ENCODE measurements at regions not wholly inside any gene's neighbourhood (a gene's known extent, or its start where the extent isn't known, plus 50 kb on each side); places are given as distances from the start of the nearest gene placed in this dataset.

- Histone ChIP-seq H3K4me3 (ENCODE audit: low read depth, low read length) (no peak overlapping the region), H3K36me3 (ENCODE audit: control insufficient read depth, insufficient read depth, low read length) (no peaks in the 10 kb centered on the region), H3K27me3 (replicated peaks; ENCODE audit: control insufficient read depth, insufficient read depth, low read length) (no peaks in the 10 kb centered on the region), H3K4me1 (no peaks in the 10 kb centered on the region), H3K9me3 (no peaks in the 10 kb centered on the region)
- Mint-ChIP-seq H3K36me3 (ENCODE audit: insufficient read depth, unreplicated experiment) (no peaks in the 10 kb centered on the region), H3K9me3 (ENCODE audit: unreplicated experiment) (no peaks in the 10 kb centered on the region), H3K4me3 (ENCODE audit: unreplicated experiment) (no peak overlapping the region), H3K4me1 (ENCODE audit: low read depth, unreplicated experiment) (no peaks in the 10 kb centered on the region), H3K27me3 (ENCODE audit: insufficient read depth, unreplicated experiment) (peaks cover 3% of the 10 kb centered on the region), H3K27ac (ENCODE audit: unreplicated experiment) (no peak overlapping the region)
- intact Hi-C loops (cut with micrococcal nuclease; ENCODE audit: unreplicated experiment): no loop called here
- BruUV-seq (replicated peaks): no TSS peak
- TF ChIP-seq CTCF (IDR thresholded peaks at IDR 0.05; ENCODE audit: insufficient read depth in 1 of 2, low read depth in 1 of 2, low read length in 1 of 2, severe bottlenecking in 1 of 2, unreplicated experiment in 1 of 2): no peak
- CTCF ChIA-PET: no interaction called here
- no peak for DNase-seq
- POLR2A ChIA-PET: no interaction called here
Measured at GRCh38 chr7:136228171-136228570, 251.0 kb upstream of the MTPN start.

GRCh38 chr7:136214356-136214755 lies 237.2 kb upstream of the MTPN start:
- Histone ChIP-seq H3K4me3 (ENCODE audit: low read depth, low read length) (no peak overlapping the region), H3K36me3 (ENCODE audit: control insufficient read depth, insufficient read depth, low read length) (no peaks in the 10 kb centered on the region), H3K27me3 (replicated peaks; ENCODE audit: control insufficient read depth, insufficient read depth, low read length) (no peaks in the 10 kb centered on the region), H3K4me1 (no peaks in the 10 kb centered on the region), H3K9me3 (no peaks in the 10 kb centered on the region)
- Mint-ChIP-seq H3K4me1 (ENCODE audit: low read depth, unreplicated experiment) (no peaks in the 10 kb centered on the region), H3K4me3 (ENCODE audit: unreplicated experiment) (no peak overlapping the region), H3K27me3 (ENCODE audit: insufficient read depth, unreplicated experiment) (peaks cover 4% of the 10 kb centered on the region), H3K36me3 (ENCODE audit: insufficient read depth, unreplicated experiment) (no peaks in the 10 kb centered on the region), H3K9me3 (ENCODE audit: unreplicated experiment) (no peaks in the 10 kb centered on the region), H3K27ac (ENCODE audit: unreplicated experiment) (no peak overlapping the region)
- intact Hi-C loops (cut with micrococcal nuclease; ENCODE audit: unreplicated experiment): no loop called here
- CTCF ChIA-PET: no interaction called here
- no peak for DNase-seq
- no peak for TF ChIP-seq CTCF (IDR thresholded peaks at IDR 0.05; ENCODE audit: insufficient read depth in 1 of 2, low read depth in 1 of 2, low read length in 1 of 2, severe bottlenecking in 1 of 2, unreplicated experiment in 1 of 2)
- BruUV-seq (replicated peaks): no TSS peak
- POLR2A ChIA-PET: no interaction called here

GRCh38 chr7:136213012-136213411 lies 235.9 kb upstream of the MTPN start:
- Histone ChIP-seq H3K9me3 (no peaks in the 10 kb centered on the region), H3K4me3 (ENCODE audit: low read depth, low read length) (no peak overlapping the region), H3K36me3 (ENCODE audit: control insufficient read depth, insufficient read depth, low read length) (no peaks in the 10 kb centered on the region), H3K4me1 (no peaks in the 10 kb centered on the region), H3K27me3 (replicated peaks; ENCODE audit: control insufficient read depth, insufficient read depth, low read length) (no peaks in the 10 kb centered on the region)
- no peak for TF ChIP-seq CTCF (IDR thresholded peaks at IDR 0.05; ENCODE audit: insufficient read depth in 1 of 2, low read depth in 1 of 2, low read length in 1 of 2, severe bottlenecking in 1 of 2, unreplicated experiment in 1 of 2)
- Mint-ChIP-seq H3K27ac (ENCODE audit: unreplicated experiment) (no peak overlapping the region), H3K36me3 (ENCODE audit: insufficient read depth, unreplicated experiment) (no peaks in the 10 kb centered on the region), H3K4me3 (ENCODE audit: unreplicated experiment) (no peak overlapping the region), H3K27me3 (ENCODE audit: insufficient read depth, unreplicated experiment) (peaks cover 2% of the 10 kb centered on the region), H3K9me3 (ENCODE audit: unreplicated experiment) (no peaks in the 10 kb centered on the region), H3K4me1 (ENCODE audit: low read depth, unreplicated experiment) (no peaks in the 10 kb centered on the region)
- no peak for DNase-seq
- no TSS peak for BruUV-seq (replicated peaks)
- ChIA-PET POLR2A (no interaction called here), CTCF (no interaction called here)
- intact Hi-C loops (cut with micrococcal nuclease; ENCODE audit: unreplicated experiment): no loop called here
